ENCODE measurements at regions not wholly inside any gene's neighbourhood (a gene's known extent, or its start where the extent isn't known, plus 50 kb on each side); places are given as distances from the start of the nearest gene placed in this dataset.

- H3K9me3 ChIP-seq (ENCODE audit: insufficient read depth, low read depth, low read length) = no peaks in the 10 kb centered on the region
- H3K79me2 ChIP-seq (ENCODE audit: insufficient read depth, low read length) = no peaks in the 10 kb centered on the region
- no peaks in the 10 kb centered on the region for H3K9me2 ChIP-seq (replicated peaks; ENCODE audit: low read depth, low read length)
- H3K36me3 ChIP-seq (ENCODE audit: insufficient read depth, low read length) = no peaks in the 10 kb centered on the region
- TF ChIP-seq EZH2phosphoT487 (IDR thresholded peaks at IDR 0.05; ENCODE audit: borderline replicate concordance) (no peak), CTCF (conservative IDR thresholded peaks at IDR 0.05; ENCODE audit: low read length) (no peak)
- H2AFZ ChIP-seq (ENCODE audit: low read length) = no peak overlapping the region
- no peak overlapping the region for H3K4me2 ChIP-seq (ENCODE audit: low read depth, low read length, poor library complexity, severe bottlenecking)
- no peak overlapping the region for H3K9ac ChIP-seq (ENCODE audit: low read depth, low read length, poor library complexity, severe bottlenecking)
- H4K20me1 ChIP-seq (ENCODE audit: insufficient read depth, low read length, poor library complexity, severe bottlenecking) = no peaks in the 10 kb centered on the region
- no peaks in the 10 kb centered on the region for H3K27me3 ChIP-seq (ENCODE audit: insufficient read depth, low read length, poor library complexity, severe bottlenecking)
- H3F3A ChIP-seq (ENCODE audit: low read depth) = no peaks in the 10 kb centered on the region
- H3K4me3 ChIP-seq (ENCODE audit: low read length, poor library complexity, severe bottlenecking) = no peak overlapping the region
- H3K4me1 ChIP-seq (ENCODE audit: insufficient read depth, low read length, poor library complexity, severe bottlenecking) = peaks cover 4% of the 10 kb centered on the region
Measured at GRCh38 chr11:8327761-8328192, 64.1 kb upstream of the LMO1 start.

DNA sequence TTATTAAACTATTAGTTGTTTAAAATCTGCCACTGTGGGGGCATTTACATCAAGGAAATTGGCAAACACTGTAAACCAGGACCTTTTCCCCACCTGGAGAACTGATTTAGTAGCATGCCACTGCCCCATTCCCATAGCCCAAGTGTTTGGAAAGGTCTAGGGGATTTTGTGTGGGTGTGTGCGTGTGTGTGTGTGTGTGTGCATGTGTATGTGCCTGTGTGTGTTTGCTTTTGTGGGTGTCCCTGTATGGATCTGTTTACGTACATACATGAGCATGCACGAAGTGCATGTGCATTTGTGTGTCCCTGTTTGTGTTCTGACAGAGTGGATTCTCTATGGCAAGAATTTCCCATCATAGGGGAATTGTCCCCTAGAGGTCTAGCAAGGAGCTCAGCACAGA lies 62.7 kb upstream of the LMO1 start:
- H4K20me1 ChIP-seq (ENCODE audit: insufficient read depth, low read length, poor library complexity, severe bottlenecking) = no peaks in the 10 kb centered on the region
- H3K9ac ChIP-seq (ENCODE audit: low read depth, low read length, poor library complexity, severe bottlenecking) = no peak overlapping the region

GRCh38 chr11:8325591-8326304 lies 62.1 kb upstream of the LMO1 start:
- H3K4me1 ChIP-seq (ENCODE audit: insufficient read depth, low read length, poor library complexity, severe bottlenecking) = peaks cover 4% of the 10 kb centered on the region
- no peaks in the 10 kb centered on the region for H3K27me3 ChIP-seq (ENCODE audit: insufficient read depth, low read length, poor library complexity, severe bottlenecking)
- H3K9me3 ChIP-seq (ENCODE audit: insufficient read depth, low read depth, low read length) = no peaks in the 10 kb centered on the region
- no peak overlapping the region for H3K9ac ChIP-seq (ENCODE audit: low read depth, low read length, poor library complexity, severe bottlenecking)
- no peak overlapping the region for H3K4me2 ChIP-seq (ENCODE audit: low read depth, low read length, poor library complexity, severe bottlenecking)
- no peaks in the 10 kb centered on the region for H3K79me2 ChIP-seq (ENCODE audit: insufficient read depth, low read length)
- no peak overlapping the region for H2AFZ ChIP-seq (ENCODE audit: low read length)
- no peak overlapping the region for H3K4me3 ChIP-seq (ENCODE audit: low read length, poor library complexity, severe bottlenecking)
- H3K9me2 ChIP-seq (replicated peaks; ENCODE audit: low read depth, low read length) = no peaks in the 10 kb centered on the region
- H3K36me3 ChIP-seq (ENCODE audit: insufficient read depth, low read length) = no peaks in the 10 kb centered on the region
- no peak for TF ChIP-seq EZH2phosphoT487 (IDR thresholded peaks at IDR 0.05; ENCODE audit: borderline replicate concordance)
- no peak for TF ChIP-seq CTCF (conservative IDR thresholded peaks at IDR 0.05; ENCODE audit: low read length)
- no peaks in the 10 kb centered on the region for H3F3A ChIP-seq (ENCODE audit: low read depth)
- no peaks in the 10 kb centered on the region for H4K20me1 ChIP-seq (ENCODE audit: insufficient read depth, low read length, poor library complexity, severe bottlenecking)

More for the DNA sequence above, 62.7 kb upstream of the LMO1 start:
- no peak for TF ChIP-seq CTCF (conservative IDR thresholded peaks at IDR 0.05; ENCODE audit: low read length)
- no peak for TF ChIP-seq EZH2phosphoT487 (IDR thresholded peaks at IDR 0.05; ENCODE audit: borderline replicate concordance)
- no peak overlapping the region for H3K4me2 ChIP-seq (ENCODE audit: low read depth, low read length, poor library complexity, severe bottlenecking)
- H3K79me2 ChIP-seq (ENCODE audit: insufficient read depth, low read length) = no peaks in the 10 kb centered on the region
- no peaks in the 10 kb centered on the region for H3F3A ChIP-seq (ENCODE audit: low read depth)
- H3K36me3 ChIP-seq (ENCODE audit: insufficient read depth, low read length) = no peaks in the 10 kb centered on the region
- no peak overlapping the region for H3K4me3 ChIP-seq (ENCODE audit: low read length, poor library complexity, severe bottlenecking)
- peaks cover 4% of the 10 kb centered on the region for H3K4me1 ChIP-seq (ENCODE audit: insufficient read depth, low read length, poor library complexity, severe bottlenecking)
- H3K27me3 ChIP-seq (ENCODE audit: insufficient read depth, low read length, poor library complexity, severe bottlenecking) = no peaks in the 10 kb centered on the region
- no peak overlapping the region for H2AFZ ChIP-seq (ENCODE audit: low read length)
- no peaks in the 10 kb centered on the region for H3K9me2 ChIP-seq (replicated peaks; ENCODE audit: low read depth, low read length)
- H3K9me3 ChIP-seq (ENCODE audit: insufficient read depth, low read depth, low read length) = no peaks in the 10 kb centered on the region

All from Loucy (cell line).